ENCODE measurements at regions not wholly inside any gene's neighbourhood (a gene's known extent, or its start where the extent isn't known, plus 50 kb on each side); places are given as distances from the start of the nearest gene placed in this dataset.

- TF ChIP-seq CTCF (IDR thresholded peaks at IDR 0.05; ENCODE audit: insufficient read depth, low read depth, low read length) = no peak
- Histone ChIP-seq H3K27me3 (ENCODE audit: control insufficient read depth, insufficient read depth, low read length) (no peaks in the 10 kb centered on the region), H3K36me3 (ENCODE audit: control insufficient read depth, insufficient read depth, low read length) (no peaks in the 10 kb centered on the region; the same call in 1 of the 2 replicates), H3K4me3 (ENCODE audit: low read depth, low read length) (no peak overlapping the region)
- ChIA-PET POLR2A (interaction anchor here (0.6 kb wide), 1 partner anchor 255 kb away, joined by 7 read pairs; no protein-coding TSS in a partner anchor), CTCF (interaction anchor here (0.7 kb wide), 1 partner anchor 9 kb away, joined by 3 read pairs; no protein-coding TSS in a partner anchor)
- DNase-seq (ENCODE audit: low read depth) = no peak
Measured at GRCh38 chr2:215702116-215702902, 266.4 kb upstream of the FN1 start.

- TF ChIP-seq CTCF (IDR thresholded peaks at IDR 0.05; ENCODE audit: insufficient read depth, low read depth, low read length) = no peak
Measured at GRCh38 chr2:215699700-215700538, 264.1 kb upstream of the FN1 start.

GRCh38 chr2:215699018-215699417 is 263.1 kb upstream of the FN1 start:
- CTCF ChIA-PET = interaction anchor here (1.1 kb wide), 1 partner anchor 12 kb away, joined by 3 read pairs; no protein-coding TSS in a partner anchor

More at GRCh38 chr2:215699700-215700538, 264.1 kb upstream of the FN1 start:
- Histone ChIP-seq H3K4me3 (ENCODE audit: low read depth, low read length) (no peak overlapping the region), H3K36me3 (ENCODE audit: control insufficient read depth, insufficient read depth, low read length) (no peaks in the 10 kb centered on the region; the same call in 1 of the 2 replicates), H3K27me3 (ENCODE audit: control insufficient read depth, insufficient read depth, low read length) (no peaks in the 10 kb centered on the region)
- POLR2A ChIA-PET = no interaction called here
- CTCF ChIA-PET = interaction anchor here (0.7 to 1.3 kb wide), 3 partner anchors 11 to 316 kb away, joined by 3 read pairs; no protein-coding TSS in a partner anchor
- DNase-seq (ENCODE audit: low read depth) = no peak

GRCh38 chr2:215698566-215698965 is 262.7 kb upstream of the FN1 start:
- Histone ChIP-seq H3K4me3 (ENCODE audit: low read depth, low read length) (no peak overlapping the region), H3K36me3 (ENCODE audit: control insufficient read depth, insufficient read depth, low read length) (no peaks in the 10 kb centered on the region; the same call in 1 of the 2 replicates), H3K27me3 (ENCODE audit: control insufficient read depth, insufficient read depth, low read length) (no peaks in the 10 kb centered on the region)
- no peak for TF ChIP-seq CTCF (IDR thresholded peaks at IDR 0.05; ENCODE audit: insufficient read depth, low read depth, low read length)
- DNase-seq (ENCODE audit: low read depth) = peak; percentile 97
- CTCF ChIA-PET = no interaction called here
- POLR2A ChIA-PET = interaction anchor here (0.6 kb wide), 1 partner anchor 262 kb away, joined by 3 read pairs; no protein-coding TSS in a partner anchor

More at GRCh38 chr2:215699018-215699417, 263.1 kb upstream of the FN1 start:
- no peak for DNase-seq (ENCODE audit: low read depth)
- no peak for TF ChIP-seq CTCF (IDR thresholded peaks at IDR 0.05; ENCODE audit: insufficient read depth, low read depth, low read length)
- Histone ChIP-seq H3K27me3 (ENCODE audit: control insufficient read depth, insufficient read depth, low read length) (no peaks in the 10 kb centered on the region), H3K4me3 (ENCODE audit: low read depth, low read length) (no peak overlapping the region), H3K36me3 (ENCODE audit: control insufficient read depth, insufficient read depth, low read length) (no peaks in the 10 kb centered on the region; the same call in 1 of the 2 replicates)
- POLR2A ChIA-PET = no interaction called here

- Histone ChIP-seq H3K27me3 (ENCODE audit: control insufficient read depth, insufficient read depth, low read length) (no peaks in the 10 kb centered on the region), H3K4me3 (ENCODE audit: low read depth, low read length) (no peak overlapping the region), H3K36me3 (ENCODE audit: control insufficient read depth, insufficient read depth, low read length) (no peaks in the 10 kb centered on the region; the same call in 1 of the 2 replicates)
- ChIA-PET POLR2A (no interaction called here), CTCF (no interaction called here)
- DNase-seq (ENCODE audit: low read depth) = no peak
- no peak for TF ChIP-seq CTCF (IDR thresholded peaks at IDR 0.05; ENCODE audit: insufficient read depth, low read depth, low read length)
Measured at GRCh38 chr2:215697496-215697895, 261.6 kb upstream of the FN1 start.

Measured in BJ (cell line).